H1 (cell line): ENCODE measurements at regions not wholly inside any gene's neighbourhood (a gene's known extent, or its start where the extent isn't known, plus 50 kb on each side); places are given as distances from the start of the nearest gene placed in this dataset.

Experiments
- CTCF ChIA-PET: fragments of 300-600 bp; sonication (Branson Sonifier 250); formaldehyde crosslinking; loops from one replicate; lab custom pipeline; 2021; ENCODE audit not compliant: partially characterized antibody; lab: Charles Lee
- POLR2A ChIA-PET: fragments of 300-600 bp; sonication (Branson Sonifier 250); formaldehyde crosslinking; loops from one replicate; lab custom pipeline; 2021; ENCODE audit warnings: inconsistent platforms; ENCODE audit not compliant: partially characterized antibody; lab: Charles Lee
- DNase-seq, 2 experiments: peaks; one replicate each; pipeline versions ENCODE4 v3.0.0 to v3.0.0-alpha.2; 2010 to 2022; ENCODE audit warnings: low spot score in 2 of 2, low read depth in 1 of 2, mixed read lengths in 1 of 2
- FAIRE-seq: peaks from 2 replicates; lab custom pipeline; 2011; peaks lifted over from hg19 to GRCh38; lab: Jason Lieb, UNC
- H2AFZ ChIP-seq: 2 replicates; pipeline ENCODE4 v1.8.1; 2012; ENCODE audit warnings: low read length, inconsistent platforms
- H2AK5ac ChIP-seq: 2 replicates; pipeline ENCODE4 v1.6.1; 2013; ENCODE audit warnings: low read depth, low read length
- H2BK120ac ChIP-seq: replicated peaks from 2 replicates; pipeline ENCODE3; 2013; ENCODE audit warnings: low read depth, low read length, inconsistent platforms
- H2BK12ac ChIP-seq: 2 replicates; pipeline ENCODE4 v1.6.1; 2013; ENCODE audit warnings: low read depth, low read length
- H2BK15ac ChIP-seq: 2 replicates; pipeline ENCODE4 v1.6.1; 2013; ENCODE audit warnings: low read length
- H2BK20ac ChIP-seq: 2 replicates; pipeline ENCODE4 v1.6.1; 2013; ENCODE audit warnings: low read length
- H2BK5ac ChIP-seq: 2 replicates; pipeline ENCODE4 v1.6.1; 2013; ENCODE audit warnings: low read depth, low read length
- H3K14ac ChIP-seq: 2 replicates; pipeline ENCODE4 v1.6.1; 2013; ENCODE audit warnings: inconsistent platforms; ENCODE audit not compliant: insufficient read length
- H3K18ac ChIP-seq: 2 replicates; pipeline ENCODE4 v1.6.1; 2013; ENCODE audit warnings: low read length; ENCODE audit errors: extremely low read depth
- H3K23ac ChIP-seq: 2 replicates; pipeline ENCODE4 v1.6.1; 2013; ENCODE audit warnings: inconsistent platforms; ENCODE audit not compliant: insufficient read length
- H3K23me2 ChIP-seq: 2 replicates; pipeline ENCODE4 v1.6.1; 2013; ENCODE audit warnings: low read depth, low read length
- H3K27ac ChIP-seq: 2 replicates; pipeline ENCODE4 v1.6.1; 2011; ENCODE audit warnings: low read depth, low read length, inconsistent platforms
- H3K27me3 ChIP-seq, 4 experiments: replicated peaks in 1 of 4; 1 replicate in 1 of 4; 2 replicates in 3 of 4; pipeline versions ENCODE4 v1.6.1 to v1.8.1; 2011 to 2013; ENCODE audit warnings: low read length in 3 of 4, mild to moderate bottlenecking in 3 of 4, inconsistent platforms in 2 of 4, mixed read lengths in 2 of 4, moderate library complexity in 1 of 4; ENCODE audit not compliant: control insufficient read depth in 3 of 4, insufficient read depth in 3 of 4; ENCODE audit errors: extremely low read depth in 1 of 4
- H3K36me3 ChIP-seq, 4 experiments: 2 replicates each; pipeline versions ENCODE4 v1.6.1 to v1.8.1; 2011 to 2013; ENCODE audit warnings: mild to moderate bottlenecking in 4 of 4, low read length in 3 of 4, moderate library complexity in 2 of 4, control low read depth in 1 of 4, inconsistent platforms in 1 of 4; ENCODE audit not compliant: insufficient read depth in 4 of 4, control insufficient read depth in 2 of 4
- H3K4ac ChIP-seq: replicated peaks from 2 replicates; pipeline ENCODE3; 2013; ENCODE audit warnings: low read length, low read depth, mixed read lengths, inconsistent platforms; ENCODE audit not compliant: insufficient read length
- H3K4me1 ChIP-seq, 4 experiments: replicated peaks in 1 of 4; 1 replicate in 1 of 4; 2 replicates in 3 of 4; pipeline versions ENCODE4 v1.6.1 to v1.8.1; 2011 to 2013; ENCODE audit warnings: low read length in 3 of 4, inconsistent platforms in 2 of 4, mixed read lengths in 1 of 4; ENCODE audit not compliant: insufficient read depth in 4 of 4, control insufficient read depth in 3 of 4
- H3K4me2 ChIP-seq, 2 experiments: 2 replicates each; pipeline versions ENCODE4 v1.6.1 to v1.8.1; 2011 to 2013; ENCODE audit warnings: low read depth in 2 of 2, low read length in 2 of 2, control low read depth in 1 of 2, inconsistent platforms in 1 of 2, mild to moderate bottlenecking in 1 of 2; ENCODE audit not compliant: insufficient read depth in 1 of 2
- H3K4me3 ChIP-seq, 4 experiments: fragments of 200-600, 300-600 bp in 1 of 4; sonication (generic), shearing (Covaris generic), sonication (Bioruptor Twin) in 1 of 4; 2 replicates each; pipeline versions ENCODE4 v1.5.1 to v1.8.1; 2011 to 2016; ENCODE audit warnings: low read length in 4 of 4, low read depth in 3 of 4, control low read depth in 2 of 4, inconsistent platforms in 2 of 4, mild to moderate bottlenecking in 2 of 4, mixed read lengths in 1 of 4, moderate library complexity in 1 of 4; ENCODE audit not compliant: insufficient read depth in 2 of 4; ENCODE audit errors: extremely low read depth in 1 of 4
- H3K56ac ChIP-seq: replicated peaks from 2 replicates; pipeline ENCODE3; 2013; ENCODE audit warnings: low read depth, mild to moderate bottlenecking, mixed read lengths, low read length, inconsistent platforms; ENCODE audit not compliant: insufficient read length
- H3K79me1 ChIP-seq: 2 replicates; pipeline ENCODE4 v1.6.1; 2013; ENCODE audit warnings: low read depth, low read length, control low read depth
- H3K79me2 ChIP-seq, 2 experiments: 2 replicates each; pipeline versions ENCODE4 v1.6.1 to v1.8.1; 2012 to 2013; ENCODE audit warnings: low read length in 2 of 2, mild to moderate bottlenecking in 2 of 2, inconsistent platforms in 1 of 2; ENCODE audit not compliant: insufficient read depth in 2 of 2, control insufficient read depth in 1 of 2
- H3K9ac ChIP-seq, 4 experiments: replicated peaks in 1 of 4; 1 replicate in 1 of 4; 2 replicates in 3 of 4; pipeline versions ENCODE4 v1.6.1 to v1.8.1; 2011 to 2013; ENCODE audit warnings: low read depth in 3 of 4, low read length in 3 of 4, control low read depth in 2 of 4, mild to moderate bottlenecking in 2 of 4, moderate library complexity in 2 of 4, inconsistent platforms in 1 of 4; ENCODE audit errors: extremely low read depth in 1 of 4
- H3K9me3 ChIP-seq, 2 experiments: 2 replicates each; pipeline versions ENCODE4 v1.6.1 to v1.8.1; 2012 to 2013; ENCODE audit warnings: mild to moderate bottlenecking in 2 of 2, moderate library complexity in 2 of 2, control low read depth in 1 of 2, inconsistent platforms in 1 of 2, low read depth in 1 of 2, low read length in 1 of 2, mixed read lengths in 1 of 2; ENCODE audit not compliant: insufficient read depth in 2 of 2
- H4K20me1 ChIP-seq, 2 experiments: replicated peaks in 1 of 2; 2 replicates each; pipeline versions ENCODE3 to v1.8.1; 2011 to 2013; ENCODE audit warnings: inconsistent platforms in 2 of 2, low read length in 2 of 2, mild to moderate bottlenecking in 1 of 2; ENCODE audit not compliant: insufficient read depth in 2 of 2, control insufficient read depth in 1 of 2
- H4K5ac ChIP-seq: 2 replicates; pipeline ENCODE4 v1.6.1; 2013; ENCODE audit warnings: low read length, low read depth, mixed read lengths, inconsistent platforms; ENCODE audit not compliant: insufficient read length
- H4K8ac ChIP-seq: 2 replicates; pipeline ENCODE4 v1.8.0; 2013; ENCODE audit warnings: mild to moderate bottlenecking, moderate library complexity, low read length, inconsistent platforms; ENCODE audit not compliant: insufficient read depth; ENCODE audit errors: extremely low read depth
- H4K91ac ChIP-seq: replicated peaks from 2 replicates; pipeline ENCODE3; 2013; ENCODE audit warnings: low read length, mixed read lengths, inconsistent platforms; ENCODE audit not compliant: insufficient read length
- CHD2 ChIP-seq: IDR thresholded peaks from 2 replicates; pipeline ENCODE4 v1.6.1; 2012; ENCODE audit warnings: low read length, improper control_type of control experiment
- EP300 ChIP-seq, 2 experiments: IDR thresholded peaks; 1 replicate in 1 of 2; 2 replicates in 1 of 2; pipeline ENCODE4 v1.6.1; 2011 to 2012; ENCODE audit warnings: low read depth in 2 of 2, low read length in 2 of 2, mild to moderate bottlenecking in 2 of 2, borderline replicate concordance in 1 of 2, inconsistent platforms in 1 of 2, moderate library complexity in 1 of 2

DNA sequence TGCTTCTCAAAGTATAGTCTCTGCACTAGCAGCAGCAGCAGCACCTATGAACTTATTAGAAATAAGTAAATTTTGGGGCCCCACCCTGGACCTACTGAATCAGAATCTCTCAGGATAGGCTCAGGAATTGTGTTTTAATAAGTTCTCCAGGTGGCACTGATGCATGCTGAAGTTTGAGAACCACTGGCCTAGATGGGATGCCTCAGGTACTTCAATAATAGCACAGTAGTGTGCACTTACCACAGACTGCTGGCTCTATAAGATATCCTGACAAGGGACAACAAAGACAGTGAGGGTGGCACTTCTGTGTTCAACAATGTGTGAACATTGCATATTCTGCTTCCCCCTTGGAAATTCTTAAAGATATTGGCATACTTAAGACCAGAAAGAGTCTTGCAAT, 64.7 kb upstream of the HABP2 start:
- Histone ChIP-seq H3K18ac (no peak overlapping the region), H2BK20ac (no peak overlapping the region), H2BK5ac (no peak overlapping the region), H4K20me1 (no peaks in the 10 kb centered on the region), H3K27me3 (no peaks in the 10 kb centered on the region), H3K79me2 (no peaks in the 10 kb centered on the region), H2AK5ac (no peak overlapping the region), H3K4me2 (no peak overlapping the region), H3K23me2 (no peaks in the 10 kb centered on the region), H3K36me3 (no peaks in the 10 kb centered on the region), H3K4ac (no peak overlapping the region), H2BK15ac (no peak overlapping the region), H2BK12ac (no peak overlapping the region), H4K8ac (no peak overlapping the region), H3K4me3 (no peak overlapping the region), H4K5ac (no peak overlapping the region), H3K4me1 (no peaks in the 10 kb centered on the region), H3K79me1 (no peaks in the 10 kb centered on the region), H4K91ac (no peak overlapping the region), H3K9ac (no peak overlapping the region), H3K14ac (no peak overlapping the region), H3K27ac (no peak overlapping the region), H3K9me3 (no peaks in the 10 kb centered on the region; a peak in 1 of 4 replicates), H2BK120ac (no peak overlapping the region), H3K23ac (no peak overlapping the region), H2AFZ (no peak overlapping the region), H3K56ac (no peak overlapping the region)
- no peak for DNase-seq
- CTCF ChIA-PET = interaction anchor here (0.6 kb wide), 1 partner anchor 103 kb away, joined by 3 read pairs; no protein-coding TSS in a partner anchor
- FAIRE-seq = no peak
- POLR2A ChIA-PET = no interaction called here
- TF ChIP-seq EP300 (IDR thresholded peaks at IDR 0.05; ENCODE audit: borderline replicate concordance in 1 of 2, low read depth in 2 of 2, low read length in 2 of 2) (no peak), CHD2 (no peak)
